ENCODE measurements at regions not wholly inside any gene's neighbourhood (a gene's known extent, or its start where the extent isn't known, plus 50 kb on each side); places are given as distances from the start of the nearest gene placed in this dataset.

DNA sequence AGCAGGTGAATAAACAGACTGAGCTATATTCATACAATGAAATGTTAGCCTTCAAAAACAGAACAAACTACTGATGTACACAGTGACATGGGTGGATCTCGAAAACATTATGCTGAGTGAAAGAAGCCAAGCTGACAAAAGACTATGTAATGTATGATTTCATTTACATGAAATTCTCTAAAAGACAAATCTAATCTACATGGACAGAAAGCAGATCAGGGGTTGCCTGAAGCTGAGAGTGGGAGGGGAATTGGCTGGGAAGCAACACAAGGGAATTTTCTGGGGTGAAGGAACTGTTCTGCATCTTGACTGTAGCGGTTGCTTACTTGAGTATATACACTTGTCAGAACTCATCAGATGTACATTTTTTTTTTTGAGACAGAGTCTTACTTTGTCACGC is 121.7 kb upstream of the SVIL start:
- ChIA-PET POLR2A (no interaction called here), CTCF (ENCODE audit: low intra/inter-chr PET ratio, low total read pairs) (no interaction called here)
- Histone ChIP-seq H3K4me1 (ENCODE audit: insufficient read depth, low read length) (peaks cover 16% of the 10 kb centered on the region), H3K27ac (ENCODE audit: extremely low read length, insufficient read depth, low read length) (no peak overlapping the region), H3K27me3 (ENCODE audit: control insufficient read depth in 1 of 2, insufficient read depth in 2 of 2, low read length in 2 of 2) (peaks cover 0 to 22% of the 10 kb centered on the region in 2 experiments; a peak in 1 of 5 replicates), H2AFZ (ENCODE audit: low read length) (no peak overlapping the region), H3K36me3 (replicated peaks in 1 of 2; ENCODE audit: control insufficient read depth in 1 of 2, insufficient read depth in 2 of 2, low read length in 2 of 2) (no peaks in the 10 kb centered on the region), H3K9ac (ENCODE audit: insufficient read depth, low read depth, low read length) (no peak overlapping the region), H3K79me2 (ENCODE audit: insufficient read depth, low read length) (no peaks in the 10 kb centered on the region), H3K4me2 (ENCODE audit: low read depth, low read length) (no peak overlapping the region), H4K20me1 (ENCODE audit: insufficient read depth, low read length) (no peaks in the 10 kb centered on the region), H3K9me3 (ENCODE audit: low read length) (no peaks in the 10 kb centered on the region), H3K4me3 (replicated peaks in 1 of 3; ENCODE audit: insufficient read depth in 1 of 3, low read depth in 2 of 3, low read length in 3 of 3) (no peak overlapping the region)
- intact Hi-C loops (cut with micrococcal nuclease; ENCODE audit: unreplicated experiment) (no loop called here), in situ Hi-C loops (cut with HindIII; ENCODE audit: extremely low pct_ligation_motif_present, low pct_unique_long_range_greater_than_20kb) (no loop called here)
- ATAC-seq (no peak), DNase-seq (ENCODE audit: low spot score) (no peak), FAIRE-seq (no peak)
- no TSS peak for BruUV-seq (replicated peaks)
- TF ChIP-seq JUND (CRISPR knock-in tag; IDR thresholded peaks at IDR 0.05) (no peak), EEA1 (CRISPR knock-in tag; IDR thresholded peaks at IDR 0.05; ENCODE audit: borderline replicate concordance) (no peak), ZSCAN22 (CRISPR knock-in tag; IDR thresholded peaks at IDR 0.05) (no peak), ZNF230 (CRISPR knock-in tag; IDR thresholded peaks at IDR 0.05) (no peak), ZKSCAN5 (CRISPR knock-in tag; IDR thresholded peaks at IDR 0.05) (no peak), ZSCAN20 (CRISPR knock-in tag; IDR thresholded peaks at IDR 0.05; ENCODE audit: borderline replicate concordance) (no peak), NKX3-1 (CRISPR knock-in tag; IDR thresholded peaks at IDR 0.05) (no peak), GTF2F1 (IDR thresholded peaks at IDR 0.05; ENCODE audit: low read length) (no peak), RORA (CRISPR knock-in tag; IDR thresholded peaks at IDR 0.05) (no peak), KDM6A (CRISPR knock-in tag; IDR thresholded peaks at IDR 0.05; ENCODE audit: low read depth) (no peak), SIX1 (CRISPR knock-in tag; IDR thresholded peaks at IDR 0.05; ENCODE audit: borderline replicate concordance) (no peak), ZNF678 (CRISPR knock-in tag; IDR thresholded peaks at IDR 0.05) (no peak)
- TF ChIP-seq, protein P1, sequence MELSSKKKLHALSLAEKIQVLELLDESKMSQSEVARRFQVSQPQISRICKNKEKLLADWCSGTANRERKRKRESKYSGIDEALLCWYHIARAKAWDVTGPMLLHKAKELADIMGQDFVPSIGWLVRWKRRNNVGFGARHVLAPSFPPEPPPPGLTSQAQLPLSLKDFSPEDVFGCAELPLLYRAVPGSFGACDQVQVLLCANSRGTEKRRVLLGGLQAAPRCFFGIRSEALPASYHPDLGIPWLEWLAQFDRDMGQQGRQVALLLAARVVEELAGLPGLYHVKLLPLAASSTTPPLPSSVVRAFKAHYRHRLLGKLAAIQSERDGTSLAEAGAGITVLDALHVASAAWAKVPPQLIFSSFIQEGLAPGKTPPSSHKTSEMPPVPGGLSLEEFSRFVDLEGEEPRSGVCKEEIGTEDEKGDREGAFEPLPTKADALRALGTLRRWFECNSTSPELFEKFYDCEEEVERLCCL (CRISPR knock-in tag; IDR thresholded peaks at IDR 0.05; ENCODE audit: borderline replicate concordance) = no peak
- TF ChIP-seq, protein P2, sequence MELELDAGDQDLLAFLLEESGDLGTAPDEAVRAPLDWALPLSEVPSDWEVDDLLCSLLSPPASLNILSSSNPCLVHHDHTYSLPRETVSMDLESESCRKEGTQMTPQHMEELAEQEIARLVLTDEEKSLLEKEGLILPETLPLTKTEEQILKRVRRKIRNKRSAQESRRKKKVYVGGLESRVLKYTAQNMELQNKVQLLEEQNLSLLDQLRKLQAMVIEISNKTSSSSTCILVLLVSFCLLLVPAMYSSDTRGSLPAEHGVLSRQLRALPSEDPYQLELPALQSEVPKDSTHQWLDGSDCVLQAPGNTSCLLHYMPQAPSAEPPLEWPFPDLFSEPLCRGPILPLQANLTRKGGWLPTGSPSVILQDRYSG (CRISPR knock-in tag; IDR thresholded peaks at IDR 0.05) = no peak
- TF ChIP-seq, protein P3, sequence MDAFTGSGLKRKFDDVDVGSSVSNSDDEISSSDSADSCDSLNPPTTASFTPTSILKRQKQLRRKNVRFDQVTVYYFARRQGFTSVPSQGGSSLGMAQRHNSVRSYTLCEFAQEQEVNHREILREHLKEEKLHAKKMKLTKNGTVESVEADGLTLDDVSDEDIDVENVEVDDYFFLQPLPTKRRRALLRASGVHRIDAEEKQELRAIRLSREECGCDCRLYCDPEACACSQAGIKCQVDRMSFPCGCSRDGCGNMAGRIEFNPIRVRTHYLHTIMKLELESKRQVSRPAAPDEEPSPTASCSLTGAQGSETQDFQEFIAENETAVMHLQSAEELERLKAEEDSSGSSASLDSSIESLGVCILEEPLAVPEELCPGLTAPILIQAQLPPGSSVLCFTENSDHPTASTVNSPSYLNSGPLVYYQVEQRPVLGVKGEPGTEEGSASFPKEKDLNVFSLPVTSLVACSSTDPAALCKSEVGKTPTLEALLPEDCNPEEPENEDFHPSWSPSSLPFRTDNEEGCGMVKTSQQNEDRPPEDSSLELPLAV (CRISPR knock-in tag; conservative IDR thresholded peaks at IDR 0.05; ENCODE audit: low read depth) = no peak
- TF ChIP-seq, protein P4, sequence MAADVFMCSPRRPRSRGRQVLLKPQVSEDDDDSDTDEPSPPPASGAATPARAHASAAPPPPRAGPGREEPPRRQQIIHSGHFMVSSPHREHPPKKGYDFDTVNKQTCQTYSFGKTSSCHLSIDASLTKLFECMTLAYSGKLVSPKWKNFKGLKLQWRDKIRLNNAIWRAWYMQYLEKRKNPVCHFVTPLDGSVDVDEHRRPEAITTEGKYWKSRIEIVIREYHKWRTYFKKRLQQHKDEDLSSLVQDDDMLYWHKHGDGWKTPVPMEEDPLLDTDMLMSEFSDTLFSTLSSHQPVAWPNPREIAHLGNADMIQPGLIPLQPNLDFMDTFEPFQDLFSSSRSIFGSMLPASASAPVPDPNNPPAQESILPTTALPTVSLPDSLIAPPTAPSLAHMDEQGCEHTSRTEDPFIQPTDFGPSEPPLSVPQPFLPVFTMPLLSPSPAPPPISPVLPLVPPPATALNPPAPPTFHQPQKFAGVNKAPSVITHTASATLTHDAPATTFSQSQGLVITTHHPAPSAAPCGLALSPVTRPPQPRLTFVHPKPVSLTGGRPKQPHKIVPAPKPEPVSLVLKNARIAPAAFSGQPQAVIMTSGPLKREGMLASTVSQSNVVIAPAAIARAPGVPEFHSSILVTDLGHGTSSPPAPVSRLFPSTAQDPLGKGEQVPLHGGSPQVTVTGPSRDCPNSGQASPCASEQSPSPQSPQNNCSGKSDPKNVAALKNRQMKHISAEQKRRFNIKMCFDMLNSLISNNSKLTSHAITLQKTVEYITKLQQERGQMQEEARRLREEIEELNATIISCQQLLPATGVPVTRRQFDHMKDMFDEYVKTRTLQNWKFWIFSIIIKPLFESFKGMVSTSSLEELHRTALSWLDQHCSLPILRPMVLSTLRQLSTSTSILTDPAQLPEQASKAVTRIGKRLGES (CRISPR knock-in tag; IDR thresholded peaks at IDR 0.05; ENCODE audit: borderline replicate concordance) = no peak
- TF ChIP-seq, protein P5, sequence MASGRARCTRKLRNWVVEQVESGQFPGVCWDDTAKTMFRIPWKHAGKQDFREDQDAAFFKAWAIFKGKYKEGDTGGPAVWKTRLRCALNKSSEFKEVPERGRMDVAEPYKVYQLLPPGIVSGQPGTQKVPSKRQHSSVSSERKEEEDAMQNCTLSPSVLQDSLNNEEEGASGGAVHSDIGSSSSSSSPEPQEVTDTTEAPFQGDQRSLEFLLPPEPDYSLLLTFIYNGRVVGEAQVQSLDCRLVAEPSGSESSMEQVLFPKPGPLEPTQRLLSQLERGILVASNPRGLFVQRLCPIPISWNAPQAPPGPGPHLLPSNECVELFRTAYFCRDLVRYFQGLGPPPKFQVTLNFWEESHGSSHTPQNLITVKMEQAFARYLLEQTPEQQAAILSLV (CRISPR knock-in tag; IDR thresholded peaks at IDR 0.05; ENCODE audit: borderline replicate concordance) = no peak
- WGBS (ENCODE audit: low lambda C conversion rate) = 71% methylated on average over 3 of the region's 3 CpGs
